C4-2B (cell line): ENCODE measurements at regions not wholly inside any gene's neighbourhood (a gene's known extent, or its start where the extent isn't known, plus 50 kb on each side); places are given as distances from the start of the nearest gene placed in this dataset.

Source experiments
- ZFX ChIP-seq: fragments of 450-650 bp; IDR thresholded peaks from 2 replicates; pipeline ENCODE4 v1.6.1; 2017
- TF ChIP-seq, protein P1 (sequence below): fragments of 450-650 bp; conservative IDR thresholded peaks from 2 replicates; pipeline ENCODE4 v1.5.1; 2017; ENCODE audit warnings: mild to moderate bottlenecking

DNA sequence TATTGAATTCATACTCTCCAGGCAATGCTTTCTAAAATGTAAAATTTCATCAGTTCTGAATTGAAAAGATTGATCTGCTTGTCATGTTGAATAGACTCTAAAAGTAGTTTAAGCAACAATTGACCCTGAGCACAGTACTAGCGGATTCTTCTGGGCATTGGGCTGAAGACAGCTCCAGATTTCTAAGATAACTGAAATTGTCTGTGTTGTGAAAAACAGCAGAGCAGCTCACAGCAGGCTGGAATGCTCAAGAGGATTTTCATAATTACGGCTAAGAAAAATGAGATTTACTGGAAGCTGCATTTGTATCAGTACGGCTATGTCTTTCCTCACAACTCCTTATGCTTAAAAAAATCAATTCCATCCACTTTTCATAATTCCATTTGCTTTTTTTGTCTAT lies 373.7 kb downstream of the HACE1 start:
- TF ChIP-seq, protein P1, sequence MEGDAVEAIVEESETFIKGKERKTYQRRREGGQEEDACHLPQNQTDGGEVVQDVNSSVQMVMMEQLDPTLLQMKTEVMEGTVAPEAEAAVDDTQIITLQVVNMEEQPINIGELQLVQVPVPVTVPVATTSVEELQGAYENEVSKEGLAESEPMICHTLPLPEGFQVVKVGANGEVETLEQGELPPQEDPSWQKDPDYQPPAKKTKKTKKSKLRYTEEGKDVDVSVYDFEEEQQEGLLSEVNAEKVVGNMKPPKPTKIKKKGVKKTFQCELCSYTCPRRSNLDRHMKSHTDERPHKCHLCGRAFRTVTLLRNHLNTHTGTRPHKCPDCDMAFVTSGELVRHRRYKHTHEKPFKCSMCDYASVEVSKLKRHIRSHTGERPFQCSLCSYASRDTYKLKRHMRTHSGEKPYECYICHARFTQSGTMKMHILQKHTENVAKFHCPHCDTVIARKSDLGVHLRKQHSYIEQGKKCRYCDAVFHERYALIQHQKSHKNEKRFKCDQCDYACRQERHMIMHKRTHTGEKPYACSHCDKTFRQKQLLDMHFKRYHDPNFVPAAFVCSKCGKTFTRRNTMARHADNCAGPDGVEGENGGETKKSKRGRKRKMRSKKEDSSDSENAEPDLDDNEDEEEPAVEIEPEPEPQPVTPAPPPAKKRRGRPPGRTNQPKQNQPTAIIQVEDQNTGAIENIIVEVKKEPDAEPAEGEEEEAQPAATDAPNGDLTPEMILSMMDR, result no peak
- no peak for TF ChIP-seq ZFX
